ENCODE measurements at regions not wholly inside any gene's neighbourhood (a gene's known extent, or its start where the extent isn't known, plus 50 kb on each side); places are given as distances from the start of the nearest gene placed in this dataset.

- no peak for TF ChIP-seq CTCF (IDR thresholded peaks at IDR 0.05)
These were observed 918.1 kb upstream of the SORCS1 start for GRCh38 chr10:108082596-108082995.

GRCh38 chr10:108078263-108078662, 913.8 kb upstream of the SORCS1 start:
- no peak for TF ChIP-seq CTCF (IDR thresholded peaks at IDR 0.05)

GRCh38 chr10:108072466-108072865, 908.0 kb upstream of the SORCS1 start:
- TF ChIP-seq CTCF (IDR thresholded peaks at IDR 0.05) = no peak

GRCh38 chr10:108070789-108071188, 906.3 kb upstream of the SORCS1 start:
- TF ChIP-seq CTCF (IDR thresholded peaks at IDR 0.05) = no peak

GRCh38 chr10:108069096-108069495, 904.6 kb upstream of the SORCS1 start:
- TF ChIP-seq CTCF (IDR thresholded peaks at IDR 0.05) = no peak

- no peak for TF ChIP-seq CTCF (IDR thresholded peaks at IDR 0.05)
These were observed 900.3 kb upstream of the SORCS1 start for GRCh38 chr10:108064746-108065260.

- no peak for TF ChIP-seq CTCF (IDR thresholded peaks at IDR 0.05)
These were observed 895.7 kb upstream of the SORCS1 start for GRCh38 chr10:108060246-108060645.

- no peak for TF ChIP-seq CTCF (IDR thresholded peaks at IDR 0.05)
These were observed 891.0 kb upstream of the SORCS1 start for GRCh38 chr10:108055506-108055905.
